Fibroblast of skin of scalp (primary cell): ENCODE measurements at regions not wholly inside any gene's neighbourhood (a gene's known extent, or its start where the extent isn't known, plus 50 kb on each side); places are given as distances from the start of the nearest gene placed in this dataset.

Experiments used
- DNase-seq: peaks from one replicate; pipeline ENCODE4 v3.0.0-alpha.2; 2013

- DNase-seq = no peak
Measured at GRCh38 chr3:22901684-22902083, 301.4 kb upstream of the UBE2E2 start.

GRCh38 chr3:22907161-22907780 lies 295.9 kb upstream of the UBE2E2 start:
- no peak for DNase-seq

- no peak for DNase-seq
Measured at GRCh38 chr3:22907796-22908195, 295.3 kb upstream of the UBE2E2 start.

- DNase-seq = no peak
Measured at GRCh38 chr3:22908989-22909507, 294.1 kb upstream of the UBE2E2 start.

GRCh38 chr3:22916933-22917332 lies 286.2 kb upstream of the UBE2E2 start:
- DNase-seq = no peak

- no peak for DNase-seq
Measured at GRCh38 chr3:22920006-22920405, 283.1 kb upstream of the UBE2E2 start.

- DNase-seq = no peak
Measured at GRCh38 chr3:22922317-22922716, 280.8 kb upstream of the UBE2E2 start.

DNA sequence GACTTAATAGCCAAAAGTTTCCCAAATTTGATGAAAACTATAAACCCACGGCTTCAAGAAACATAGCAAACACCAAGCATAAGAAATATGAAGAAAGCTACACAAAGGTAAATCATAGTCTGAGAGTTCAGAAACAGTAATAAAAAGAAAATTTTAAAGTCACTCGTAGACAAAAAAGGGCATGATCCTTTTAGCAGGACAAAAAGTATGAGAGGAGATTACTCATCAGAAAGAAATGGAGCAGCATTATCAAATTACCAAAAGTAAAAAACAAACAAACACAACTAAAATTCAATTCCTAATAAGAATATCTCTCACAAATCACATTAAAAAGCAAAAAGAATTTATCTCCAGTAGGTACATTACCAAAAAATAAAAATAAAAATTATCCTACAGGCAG lies 279.4 kb upstream of the UBE2E2 start:
- DNase-seq = no peak

DNA sequence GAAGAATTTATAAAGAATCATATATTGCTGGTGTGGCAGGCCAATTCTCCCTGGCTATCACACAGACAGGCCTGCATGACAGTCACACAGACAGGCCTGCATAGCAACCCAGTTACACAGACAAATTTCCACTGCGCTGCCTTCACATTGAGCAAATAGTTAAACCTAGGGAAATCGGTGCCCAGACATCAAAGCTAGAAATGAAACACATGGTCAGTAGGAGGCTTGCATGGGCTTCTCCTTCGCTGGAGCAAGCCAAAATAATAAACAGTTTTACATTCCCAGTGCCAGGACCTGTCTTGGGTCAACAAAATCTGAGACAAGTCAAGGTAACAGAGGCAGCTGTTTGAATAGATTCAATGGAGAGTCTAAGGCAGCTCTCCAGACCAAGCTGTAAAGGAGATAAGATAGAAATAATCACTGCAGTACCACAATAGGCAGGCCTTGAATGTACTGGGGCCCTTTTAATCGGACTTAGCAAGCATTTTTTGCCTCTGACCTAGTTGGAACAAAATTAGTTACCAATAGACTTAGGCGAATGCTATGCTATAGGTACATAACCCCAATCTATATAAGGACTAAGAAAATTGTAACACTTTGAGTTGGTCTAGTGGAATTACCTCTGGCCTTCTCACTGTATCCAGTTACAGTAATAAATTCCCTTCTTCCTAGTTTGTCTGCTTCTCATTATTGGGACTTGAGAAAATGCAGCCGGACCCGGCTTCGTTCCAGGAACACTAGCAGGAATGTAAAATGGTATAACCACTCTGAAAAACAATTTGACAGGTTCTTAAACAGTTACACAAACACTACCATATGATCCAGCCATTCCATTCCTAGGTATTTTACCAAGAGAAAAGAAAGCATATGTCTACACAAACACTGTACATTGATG lies 274.7 kb upstream of the UBE2E2 start:
- peak; percentile 14 for DNase-seq

GRCh38 chr3:22933051-22933840 lies 269.9 kb upstream of the UBE2E2 start:
- DNase-seq = no peak

DNA sequence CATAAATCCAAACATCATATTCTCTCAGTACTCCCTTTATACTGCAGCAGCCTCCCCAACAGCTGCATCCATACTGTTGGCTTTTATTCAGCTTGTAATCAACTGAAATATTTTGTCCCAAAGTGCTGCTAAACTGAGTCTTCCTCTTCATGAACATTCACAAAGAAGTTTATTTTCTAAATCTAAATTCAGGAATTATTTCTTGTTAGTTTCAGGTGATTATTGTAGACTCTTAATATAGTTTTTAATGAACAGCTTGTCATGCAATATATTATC lies 269.3 kb upstream of the UBE2E2 start:
- DNase-seq = no peak

- DNase-seq = no peak
Measured at GRCh38 chr3:22935040-22935439, 268.1 kb upstream of the UBE2E2 start.

GRCh38 chr3:22937536-22937935 lies 265.6 kb upstream of the UBE2E2 start:
- peak; percentile 32 for DNase-seq

- DNase-seq = no peak
Measured at GRCh38 chr3:22938739-22939138, 264.4 kb upstream of the UBE2E2 start.

DNA sequence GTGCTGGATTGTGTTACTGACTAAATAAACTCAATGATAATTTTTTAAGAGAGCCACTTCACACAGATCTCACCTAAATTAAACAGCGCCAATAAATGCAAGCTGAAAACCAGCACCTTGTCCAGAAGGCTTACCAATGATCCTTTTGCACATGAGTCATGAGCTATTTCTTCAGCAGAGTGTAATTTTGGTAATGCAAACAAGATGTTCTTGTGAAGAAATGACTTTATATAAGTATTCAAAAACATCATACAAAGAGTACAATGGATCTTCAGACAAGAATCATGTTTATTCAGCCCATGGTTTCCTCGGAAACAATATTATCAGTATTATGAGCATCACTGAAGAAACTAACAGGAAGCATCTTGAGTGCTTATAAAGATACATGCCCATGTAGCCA lies 263.8 kb upstream of the UBE2E2 start:
- DNase-seq = peak; percentile 12

GRCh38 chr3:22940285-22940684 lies 262.8 kb upstream of the UBE2E2 start:
- DNase-seq = no peak

DNA sequence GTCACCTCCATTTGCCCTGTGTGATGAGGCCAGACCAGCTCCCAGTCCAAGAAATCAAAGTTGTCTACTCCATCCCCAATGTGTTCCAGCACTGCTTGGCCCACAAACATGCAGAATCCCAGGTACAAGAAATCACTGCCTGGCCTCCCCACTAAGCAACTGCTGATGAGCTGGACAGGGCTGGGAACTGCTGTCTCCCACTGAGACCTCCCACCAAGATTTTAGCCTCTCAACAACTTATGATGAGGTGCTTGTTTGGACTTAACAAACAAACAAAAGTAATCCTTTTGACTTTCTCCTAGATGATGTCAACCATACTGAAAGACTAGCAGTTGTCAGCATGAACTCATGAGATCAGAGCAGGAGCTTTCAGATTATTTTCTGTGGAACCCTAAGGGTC lies 260.1 kb upstream of the UBE2E2 start:
- DNase-seq = no peak

DNA sequence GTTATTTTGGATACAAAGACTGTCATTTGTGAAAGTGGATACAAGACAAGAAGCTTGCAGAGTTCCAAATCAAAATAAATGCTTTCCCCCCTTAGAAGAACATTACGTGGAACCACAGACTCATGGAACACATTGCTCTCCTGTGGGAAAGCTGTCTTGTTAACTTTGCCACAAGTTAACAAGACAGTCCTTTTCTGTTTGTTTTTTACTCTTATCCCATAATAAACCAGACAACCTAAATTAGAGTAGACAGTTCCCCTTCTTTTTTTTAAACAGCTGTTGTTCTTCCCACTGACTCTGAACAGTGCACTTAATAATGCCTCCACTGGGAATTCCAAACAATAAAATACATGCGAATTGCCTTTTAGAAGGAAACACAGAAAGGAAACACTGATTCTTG lies 255.3 kb upstream of the UBE2E2 start:
- DNase-seq = no peak

DNA sequence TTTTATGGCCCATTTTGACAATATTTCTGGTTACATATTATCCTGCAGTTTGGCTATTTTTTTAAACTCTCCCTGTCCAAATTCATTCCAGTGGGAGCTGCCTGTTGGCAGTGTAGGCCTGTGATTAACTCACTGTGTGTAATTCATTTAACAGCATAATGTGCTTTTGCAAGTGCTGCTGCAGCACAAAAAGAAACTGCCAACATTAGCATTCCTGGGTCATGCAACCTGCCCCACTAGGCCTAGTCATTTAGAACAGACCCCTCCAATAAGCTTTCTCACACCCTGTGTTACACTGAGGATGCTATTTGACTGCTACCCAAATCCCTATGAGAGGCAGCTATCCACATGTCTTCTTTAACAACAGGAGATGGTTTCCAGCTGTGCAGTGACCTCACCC lies 251.2 kb upstream of the UBE2E2 start:
- DNase-seq = no peak

DNA sequence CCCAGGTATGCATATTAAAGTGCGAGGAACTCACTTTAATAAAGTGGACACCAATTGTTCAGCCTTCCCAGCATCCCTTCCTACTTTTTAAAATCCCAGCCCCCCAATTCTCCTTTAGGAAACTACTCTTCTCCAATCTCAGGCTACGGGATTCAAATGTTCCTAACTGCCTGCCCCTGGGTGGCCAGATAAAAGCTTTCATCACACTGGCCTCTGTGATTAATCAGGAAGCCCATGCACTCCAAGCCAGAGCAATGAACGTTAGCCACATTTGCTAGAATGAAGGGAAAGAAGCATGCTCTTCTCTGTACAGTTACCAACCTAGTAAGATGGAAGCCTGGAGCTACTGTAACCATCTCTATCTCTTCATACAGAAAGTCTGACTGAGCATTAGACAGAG lies 250.3 kb upstream of the UBE2E2 start:
- DNase-seq = no peak

DNA sequence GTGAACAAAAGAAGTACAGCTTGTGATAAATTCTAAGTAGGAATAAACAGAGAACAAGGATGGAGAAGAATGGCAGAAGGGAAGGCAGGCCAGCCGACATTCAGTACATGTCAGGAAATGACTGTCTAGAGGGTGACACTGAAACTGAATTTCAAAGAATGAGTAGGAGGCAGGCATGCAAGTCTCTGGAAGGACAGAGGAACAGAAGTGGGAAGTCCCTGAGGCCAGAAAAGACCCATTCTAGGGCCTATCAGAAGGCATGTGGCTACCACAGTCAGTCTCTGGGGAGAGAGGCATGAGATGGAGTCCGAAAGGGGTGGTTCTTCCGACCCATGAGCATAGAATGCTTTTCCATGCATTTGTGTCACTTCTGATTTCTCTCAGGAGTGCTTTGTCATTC lies 243.5 kb upstream of the UBE2E2 start:
- DNase-seq = no peak

DNA sequence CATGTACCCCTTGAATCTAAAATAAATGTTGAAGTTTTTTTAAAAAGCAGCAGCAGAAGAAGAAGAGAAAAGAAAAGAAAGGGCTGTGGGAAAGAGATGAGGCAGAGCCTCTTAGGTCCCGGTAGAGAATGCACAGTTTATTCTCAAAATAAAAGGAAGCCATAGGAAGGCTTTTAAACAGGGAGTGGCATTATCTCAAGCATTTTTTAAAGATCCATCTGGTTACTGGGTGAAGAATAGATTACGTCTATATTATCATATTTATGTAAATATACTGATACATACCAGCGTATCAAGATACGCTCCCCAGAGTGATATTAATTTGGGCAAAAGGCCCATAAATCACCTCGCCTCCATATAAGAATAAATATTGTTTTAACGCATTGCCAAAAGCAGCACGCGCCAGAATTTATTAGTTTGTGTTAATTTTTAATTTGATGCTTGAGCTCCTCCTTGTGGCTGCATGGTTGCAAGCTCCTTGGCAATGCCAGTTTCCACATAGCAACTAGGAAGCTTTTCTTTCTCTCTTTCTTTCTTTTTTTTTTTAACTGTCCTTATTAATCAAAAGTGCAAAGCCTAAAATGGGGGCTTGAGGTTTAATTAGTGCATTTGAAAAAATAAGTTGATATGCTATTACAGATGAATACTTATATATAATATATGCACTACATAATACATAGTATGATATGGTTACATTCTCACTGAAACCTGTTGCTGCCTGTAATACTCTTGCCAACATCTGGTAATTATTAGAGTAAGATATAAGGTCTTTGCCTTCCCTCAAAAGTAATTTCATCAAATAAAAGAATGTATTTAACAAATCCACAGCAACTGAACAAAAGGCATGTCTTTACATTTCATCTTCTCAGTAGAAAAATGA lies 242.8 kb upstream of the UBE2E2 start:
- peak; percentile 38 for DNase-seq
